DND-41 (cell line): ENCODE measurements at regions not wholly inside any gene's neighbourhood (a gene's known extent, or its start where the extent isn't known, plus 50 kb on each side); places are given as distances from the start of the nearest gene placed in this dataset.

Experiments
- EZH2 ChIP-seq: IDR thresholded peaks from 3 replicates; pipeline ENCODE4 v1.6.1; 2012; ENCODE audit warnings: borderline replicate concordance, low read depth, mild to moderate bottlenecking, moderate library complexity, low read length, inconsistent platforms; ENCODE audit not compliant: severe bottlenecking
- TF ChIP-seq, protein P1 (sequence below): IDR thresholded peaks from 2 replicates; pipeline ENCODE4 v1.5.1; 2012; ENCODE audit warnings: borderline replicate concordance, low read length, moderate library complexity, mild to moderate bottlenecking; ENCODE audit not compliant: poor library complexity, severe bottlenecking; ENCODE audit errors: extremely low read depth

DNA sequence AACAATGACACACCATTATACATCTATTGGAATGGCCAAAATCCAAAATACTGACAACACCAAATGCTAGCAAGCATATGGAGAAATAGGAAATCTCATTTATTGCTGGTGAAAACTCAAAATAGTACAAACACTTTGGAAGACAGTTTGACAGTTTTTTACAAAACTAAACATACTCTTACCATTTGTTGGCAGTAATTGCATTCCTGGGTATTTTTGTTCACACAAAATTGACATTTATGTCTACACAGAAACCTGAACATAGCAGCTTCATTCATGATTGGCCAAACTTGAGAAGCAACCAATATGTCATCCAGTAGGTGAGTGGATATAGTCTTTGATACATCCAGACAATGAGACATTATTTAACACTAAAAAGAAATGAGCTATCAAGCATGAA lies 489.9 kb downstream of the PLOD2 start:
- TF ChIP-seq, protein P1, sequence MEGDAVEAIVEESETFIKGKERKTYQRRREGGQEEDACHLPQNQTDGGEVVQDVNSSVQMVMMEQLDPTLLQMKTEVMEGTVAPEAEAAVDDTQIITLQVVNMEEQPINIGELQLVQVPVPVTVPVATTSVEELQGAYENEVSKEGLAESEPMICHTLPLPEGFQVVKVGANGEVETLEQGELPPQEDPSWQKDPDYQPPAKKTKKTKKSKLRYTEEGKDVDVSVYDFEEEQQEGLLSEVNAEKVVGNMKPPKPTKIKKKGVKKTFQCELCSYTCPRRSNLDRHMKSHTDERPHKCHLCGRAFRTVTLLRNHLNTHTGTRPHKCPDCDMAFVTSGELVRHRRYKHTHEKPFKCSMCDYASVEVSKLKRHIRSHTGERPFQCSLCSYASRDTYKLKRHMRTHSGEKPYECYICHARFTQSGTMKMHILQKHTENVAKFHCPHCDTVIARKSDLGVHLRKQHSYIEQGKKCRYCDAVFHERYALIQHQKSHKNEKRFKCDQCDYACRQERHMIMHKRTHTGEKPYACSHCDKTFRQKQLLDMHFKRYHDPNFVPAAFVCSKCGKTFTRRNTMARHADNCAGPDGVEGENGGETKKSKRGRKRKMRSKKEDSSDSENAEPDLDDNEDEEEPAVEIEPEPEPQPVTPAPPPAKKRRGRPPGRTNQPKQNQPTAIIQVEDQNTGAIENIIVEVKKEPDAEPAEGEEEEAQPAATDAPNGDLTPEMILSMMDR, result no peak
- TF ChIP-seq EZH2, result no peak
